DND-41 (cell line): ENCODE measurements at regions not wholly inside any gene's neighbourhood (a gene's known extent, or its start where the extent isn't known, plus 50 kb on each side); places are given as distances from the start of the nearest gene placed in this dataset.
A peak's percentile ranks its signal among the peaks of the same experiment; 100 is the strongest.

ENCODE experiments used
- ATAC-seq: fragments of 200-7000 bp; cut with Tn5 transposase; 3 replicates; pipeline ENCODE4 v1.9.1; 2021; ENCODE audit warnings: low read depth; ENCODE audit not compliant: insufficient read depth
- DNase-seq: peaks from one replicate; pipeline ENCODE4 v3.0.0-alpha.2; 2020
- H2AFZ ChIP-seq: 2 replicates; pipeline ENCODE4 v1.6.0; 2012; ENCODE audit warnings: low read depth, low read length
- H3K27ac ChIP-seq: 2 replicates; pipeline ENCODE4 v1.5.1; 2012; ENCODE audit warnings: low read length, inconsistent platforms
- H3K27me3 ChIP-seq: fragments of 200-600 bp; sonication (generic); 2 replicates; pipeline ENCODE4 v1.6.0; 2012; ENCODE audit warnings: low read length, mild to moderate bottlenecking, inconsistent platforms; ENCODE audit not compliant: insufficient read depth, poor library complexity
- H3K36me3 ChIP-seq: 2 replicates; pipeline ENCODE4 v1.5.1; 2012; ENCODE audit warnings: low read length, inconsistent platforms; ENCODE audit not compliant: insufficient read depth
- H3K4me1 ChIP-seq: 2 replicates; pipeline ENCODE4 v1.5.1; 2012; ENCODE audit warnings: mild to moderate bottlenecking, low read length; ENCODE audit not compliant: insufficient read depth
- H3K4me2 ChIP-seq: 2 replicates; pipeline ENCODE4 v1.6.0; 2012; ENCODE audit warnings: mild to moderate bottlenecking, moderate library complexity, low read length, inconsistent platforms; ENCODE audit not compliant: insufficient read depth
- H3K4me3 ChIP-seq, 2 experiments: fragments of 200-600 bp in 1 of 2; shearing (Covaris generic) in 1 of 2; 2 replicates each; pipeline ENCODE4 v1.5.1; 2012 to 2016; ENCODE audit warnings: inconsistent platforms in 2 of 2, low read length in 2 of 2, mild to moderate bottlenecking in 2 of 2, low read depth in 1 of 2, moderate library complexity in 1 of 2
- H3K79me2 ChIP-seq: 2 replicates; pipeline ENCODE4 v1.6.0; 2012; ENCODE audit warnings: low read length, inconsistent platforms; ENCODE audit not compliant: insufficient read depth
- H3K9ac ChIP-seq: 2 replicates; pipeline ENCODE4 v1.6.0; 2012; ENCODE audit warnings: low read depth, mild to moderate bottlenecking, inconsistent platforms, low read length, moderate library complexity
- H3K9me3 ChIP-seq: 2 replicates; pipeline ENCODE4 v1.5.1; 2012; ENCODE audit warnings: low read length, moderate library complexity, mild to moderate bottlenecking, inconsistent platforms; ENCODE audit not compliant: insufficient read depth, severe bottlenecking
- H4K20me1 ChIP-seq: 2 replicates; pipeline ENCODE4 v1.6.0; 2012; ENCODE audit warnings: low read length; ENCODE audit not compliant: insufficient read depth
- EZH2 ChIP-seq: IDR thresholded peaks from 3 replicates; pipeline ENCODE4 v1.6.1; 2012; ENCODE audit warnings: borderline replicate concordance, low read depth, mild to moderate bottlenecking, moderate library complexity, low read length, inconsistent platforms; ENCODE audit not compliant: severe bottlenecking
- TF ChIP-seq, protein P1 (sequence below): IDR thresholded peaks from 2 replicates; pipeline ENCODE4 v1.5.1; 2012; ENCODE audit warnings: borderline replicate concordance, low read length, moderate library complexity, mild to moderate bottlenecking; ENCODE audit not compliant: poor library complexity, severe bottlenecking; ENCODE audit errors: extremely low read depth

DNA sequence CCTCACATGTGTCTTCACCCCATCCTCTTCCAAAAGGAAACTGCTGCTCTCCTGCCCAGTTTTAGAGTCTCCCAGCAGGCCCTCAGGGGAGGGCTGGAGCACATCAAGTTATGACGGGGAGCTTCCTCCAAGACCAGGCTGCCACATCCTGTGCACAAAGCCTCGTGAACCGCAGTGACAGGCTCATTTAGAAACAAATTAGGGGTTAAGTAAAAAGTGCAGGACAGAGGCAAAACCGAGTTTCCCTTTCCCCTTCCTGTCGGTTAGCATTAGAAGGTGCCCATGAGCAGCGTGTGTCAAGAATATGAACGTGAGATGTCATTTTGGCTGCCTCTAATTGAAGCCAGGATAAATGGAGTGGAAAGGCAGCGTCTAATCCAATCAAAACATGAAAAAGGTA, 199.7 kb downstream of the ARRDC4 start:
- H3K4me3 ChIP-seq = peak overlapping the region in 1 of 2 experiments; percentile 42; a peak in 2 of 4 replicates
- peaks cover 58% of the 10 kb centered on the region for H3K4me1 ChIP-seq
- no peaks in the 10 kb centered on the region; the same call in 1 of the 2 replicates for H3K36me3 ChIP-seq
- peak overlapping the region; percentile 52 for H3K4me2 ChIP-seq
- H4K20me1 ChIP-seq = no peaks in the 10 kb centered on the region
- peak overlapping the region; percentile 51 for H3K9ac ChIP-seq
- H2AFZ ChIP-seq = 0 out of 2 replicates have a peak overlapping the region, but pooled peaks have one; percentile 6
- H3K9me3 ChIP-seq = peaks cover 4% of the 10 kb centered on the region
- H3K27me3 ChIP-seq = no peaks in the 10 kb centered on the region
- H3K79me2 ChIP-seq = no peaks in the 10 kb centered on the region
- ATAC-seq = peak; percentile 97
- peak overlapping the region; percentile 97 for H3K27ac ChIP-seq
- TF ChIP-seq, protein P1, sequence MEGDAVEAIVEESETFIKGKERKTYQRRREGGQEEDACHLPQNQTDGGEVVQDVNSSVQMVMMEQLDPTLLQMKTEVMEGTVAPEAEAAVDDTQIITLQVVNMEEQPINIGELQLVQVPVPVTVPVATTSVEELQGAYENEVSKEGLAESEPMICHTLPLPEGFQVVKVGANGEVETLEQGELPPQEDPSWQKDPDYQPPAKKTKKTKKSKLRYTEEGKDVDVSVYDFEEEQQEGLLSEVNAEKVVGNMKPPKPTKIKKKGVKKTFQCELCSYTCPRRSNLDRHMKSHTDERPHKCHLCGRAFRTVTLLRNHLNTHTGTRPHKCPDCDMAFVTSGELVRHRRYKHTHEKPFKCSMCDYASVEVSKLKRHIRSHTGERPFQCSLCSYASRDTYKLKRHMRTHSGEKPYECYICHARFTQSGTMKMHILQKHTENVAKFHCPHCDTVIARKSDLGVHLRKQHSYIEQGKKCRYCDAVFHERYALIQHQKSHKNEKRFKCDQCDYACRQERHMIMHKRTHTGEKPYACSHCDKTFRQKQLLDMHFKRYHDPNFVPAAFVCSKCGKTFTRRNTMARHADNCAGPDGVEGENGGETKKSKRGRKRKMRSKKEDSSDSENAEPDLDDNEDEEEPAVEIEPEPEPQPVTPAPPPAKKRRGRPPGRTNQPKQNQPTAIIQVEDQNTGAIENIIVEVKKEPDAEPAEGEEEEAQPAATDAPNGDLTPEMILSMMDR = no peak
- TF ChIP-seq EZH2 = no peak
- DNase-seq = peak; percentile 91

DNA sequence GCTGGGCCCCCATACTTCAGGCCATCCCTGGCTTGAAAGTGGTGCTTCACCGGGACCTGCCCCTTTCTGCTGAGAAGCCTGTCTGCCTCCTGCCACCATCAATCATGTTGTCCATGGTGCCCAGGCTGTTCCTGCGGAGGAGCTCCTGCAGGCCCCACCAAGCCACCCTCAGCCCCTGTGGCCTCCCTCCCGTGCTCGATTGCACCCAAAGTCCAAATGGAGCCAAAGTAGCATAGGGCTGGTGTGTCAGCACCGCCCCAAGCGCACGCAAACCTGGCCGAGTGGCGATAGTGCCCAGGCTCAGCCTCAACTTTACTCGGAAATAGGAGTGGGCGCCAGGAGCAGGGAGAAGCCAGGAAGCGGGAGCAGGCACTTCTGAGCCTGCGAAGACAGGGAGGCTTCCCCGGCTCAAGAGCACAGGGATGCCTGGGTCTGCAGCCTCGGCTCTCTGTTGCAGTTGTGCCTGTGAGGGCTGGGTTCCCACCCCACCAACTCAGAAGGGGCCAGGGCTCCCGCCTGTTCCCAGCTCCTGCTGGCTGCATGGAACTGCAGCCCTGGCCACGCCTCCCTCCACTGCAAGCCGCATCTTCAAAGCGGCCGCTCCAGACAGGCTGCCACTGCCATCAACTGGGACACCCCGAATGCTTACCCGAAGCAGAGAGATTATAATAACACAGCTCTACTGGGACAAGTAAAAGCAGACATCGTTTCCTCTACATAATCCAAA, 203.0 kb downstream of the ARRDC4 start:
- TF ChIP-seq, protein P1 = no peak
- TF ChIP-seq EZH2 = no peak
- Histone ChIP-seq H3K4me1 (peaks cover 46% of the 10 kb centered on the region), H3K27ac (no peak overlapping the region), H3K4me3 (no peak overlapping the region), H3K9ac (no peak overlapping the region), H4K20me1 (no peaks in the 10 kb centered on the region), H3K4me2 (no peak overlapping the region), H3K9me3 (peaks cover 4% of the 10 kb centered on the region), H3K36me3 (no peaks in the 10 kb centered on the region; the same call in 1 of the 2 replicates), H3K79me2 (no peaks in the 10 kb centered on the region), H2AFZ (no peak overlapping the region), H3K27me3 (no peaks in the 10 kb centered on the region)
- ATAC-seq = no peak
- DNase-seq = no peak

DNA sequence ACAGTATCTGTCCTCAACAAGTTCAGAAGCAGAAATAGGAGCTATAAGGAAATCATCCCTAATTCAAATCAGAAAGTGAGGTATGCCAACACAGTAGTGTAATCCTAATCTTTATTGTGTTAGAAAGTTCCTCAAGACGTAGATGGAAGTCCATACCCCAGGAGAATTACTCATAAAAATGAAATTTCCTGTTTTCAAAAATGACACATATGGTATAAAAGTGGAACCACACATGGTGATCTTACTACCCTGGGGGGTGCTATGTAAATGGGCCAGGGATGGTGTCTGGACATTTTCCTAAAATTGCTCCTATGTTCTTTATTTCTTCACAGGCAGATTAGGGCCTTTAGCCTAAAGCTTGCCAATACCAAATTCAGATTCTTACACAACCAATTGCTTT, 204.1 kb downstream of the ARRDC4 start:
- Histone ChIP-seq H3K4me1 (peaks cover 42% of the 10 kb centered on the region), H3K9ac (no peak overlapping the region), H3K36me3 (no peaks in the 10 kb centered on the region; the same call in 1 of the 2 replicates), H3K27me3 (no peaks in the 10 kb centered on the region), H3K27ac (no peak overlapping the region), H4K20me1 (no peaks in the 10 kb centered on the region), H2AFZ (no peak overlapping the region), H3K79me2 (no peaks in the 10 kb centered on the region), H3K9me3 (peaks cover 4% of the 10 kb centered on the region), H3K4me3 (no peak overlapping the region), H3K4me2 (no peak overlapping the region)
- DNase-seq = no peak
- TF ChIP-seq EZH2 = no peak
- TF ChIP-seq, protein P1 = no peak
- no peak for ATAC-seq
